ENCODE measurements at regions not wholly inside any gene's neighbourhood (a gene's known extent, or its start where the extent isn't known, plus 50 kb on each side); places are given as distances from the start of the nearest gene placed in this dataset.

- TF ChIP-seq, protein P1, sequence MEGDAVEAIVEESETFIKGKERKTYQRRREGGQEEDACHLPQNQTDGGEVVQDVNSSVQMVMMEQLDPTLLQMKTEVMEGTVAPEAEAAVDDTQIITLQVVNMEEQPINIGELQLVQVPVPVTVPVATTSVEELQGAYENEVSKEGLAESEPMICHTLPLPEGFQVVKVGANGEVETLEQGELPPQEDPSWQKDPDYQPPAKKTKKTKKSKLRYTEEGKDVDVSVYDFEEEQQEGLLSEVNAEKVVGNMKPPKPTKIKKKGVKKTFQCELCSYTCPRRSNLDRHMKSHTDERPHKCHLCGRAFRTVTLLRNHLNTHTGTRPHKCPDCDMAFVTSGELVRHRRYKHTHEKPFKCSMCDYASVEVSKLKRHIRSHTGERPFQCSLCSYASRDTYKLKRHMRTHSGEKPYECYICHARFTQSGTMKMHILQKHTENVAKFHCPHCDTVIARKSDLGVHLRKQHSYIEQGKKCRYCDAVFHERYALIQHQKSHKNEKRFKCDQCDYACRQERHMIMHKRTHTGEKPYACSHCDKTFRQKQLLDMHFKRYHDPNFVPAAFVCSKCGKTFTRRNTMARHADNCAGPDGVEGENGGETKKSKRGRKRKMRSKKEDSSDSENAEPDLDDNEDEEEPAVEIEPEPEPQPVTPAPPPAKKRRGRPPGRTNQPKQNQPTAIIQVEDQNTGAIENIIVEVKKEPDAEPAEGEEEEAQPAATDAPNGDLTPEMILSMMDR (IDR thresholded peaks at IDR 0.05): no peak
- intact Hi-C loops (cut with DNase I): no loop called here
- H3K36me3 ChIP-seq: no peaks in the 10 kb centered on the region
- H3K9me3 ChIP-seq: no peaks in the 10 kb centered on the region
- DNase-seq (no peak), ATAC-seq (no peak)
- H3K4me1 ChIP-seq: no peaks in the 10 kb centered on the region
- no peaks in the 10 kb centered on the region for H3K27me3 ChIP-seq
- H3K4me3 ChIP-seq: no peak overlapping the region
- no peak overlapping the region for H3K27ac ChIP-seq
These were observed 123.7 kb upstream of the GSC start for GRCh38 chr14:94893411-94894160.

GRCh38 chr14:94890785-94891184, 120.9 kb upstream of the GSC start:
- intact Hi-C loops (cut with DNase I): no loop called here
- no peak for DNase-seq
- ATAC-seq: no peak

DNA sequence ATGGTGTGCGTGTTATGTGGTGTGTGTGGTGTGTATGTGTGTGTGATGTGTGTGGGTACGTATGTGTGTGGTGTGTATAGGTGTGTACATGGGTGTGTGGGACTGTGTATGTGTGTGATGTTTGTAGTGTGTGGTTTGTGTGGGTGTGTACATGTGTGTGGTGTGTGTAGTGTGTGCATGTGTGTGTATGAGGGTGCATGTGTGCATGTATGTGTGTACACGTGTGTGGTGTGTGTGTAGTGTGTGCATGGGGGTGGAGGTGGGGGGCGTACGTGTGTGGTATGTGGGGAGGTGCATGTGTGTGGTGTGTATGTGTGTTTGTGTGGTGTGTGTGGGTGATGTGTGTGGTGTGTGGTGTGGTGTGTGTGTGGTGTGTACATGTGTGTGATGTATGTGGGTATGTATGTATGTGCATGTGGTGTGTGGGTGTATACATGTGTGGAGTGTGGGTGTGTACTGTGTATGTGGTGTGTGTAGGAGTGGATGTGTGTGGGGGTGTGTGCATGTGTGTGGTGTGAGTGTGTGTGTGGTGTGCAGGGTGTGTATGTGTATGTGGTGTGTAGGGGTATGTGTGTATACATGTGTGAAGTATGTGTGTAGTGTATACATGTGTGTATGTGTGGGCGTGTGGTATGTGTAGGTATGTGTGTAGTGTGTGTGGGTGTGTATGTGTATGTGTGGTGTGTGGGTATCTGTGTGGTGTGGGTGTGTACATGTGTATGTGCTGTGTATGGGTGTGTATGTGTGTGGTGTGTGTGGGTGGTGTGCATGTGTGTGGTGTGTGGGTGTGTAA, 119.8 kb upstream of the GSC start:
- Histone ChIP-seq H3K27ac (no peak overlapping the region), H3K27me3 (no peaks in the 10 kb centered on the region), H3K4me3 (no peak overlapping the region), H3K36me3 (no peaks in the 10 kb centered on the region), H3K9me3 (no peaks in the 10 kb centered on the region), H3K4me1 (no peaks in the 10 kb centered on the region)
- intact Hi-C loops (cut with DNase I): no loop called here
- TF ChIP-seq, protein P1 (IDR thresholded peaks at IDR 0.05): no peak
- no peak for ATAC-seq
- no peak for DNase-seq

More at GRCh38 chr14:94890785-94891184, 120.9 kb upstream of the GSC start:
- Histone ChIP-seq H3K36me3 (no peaks in the 10 kb centered on the region), H3K27ac (no peak overlapping the region), H3K9me3 (no peaks in the 10 kb centered on the region), H3K4me3 (no peak overlapping the region), H3K27me3 (no peaks in the 10 kb centered on the region), H3K4me1 (no peaks in the 10 kb centered on the region)
- TF ChIP-seq, protein P1 (IDR thresholded peaks at IDR 0.05): no peak

DNA sequence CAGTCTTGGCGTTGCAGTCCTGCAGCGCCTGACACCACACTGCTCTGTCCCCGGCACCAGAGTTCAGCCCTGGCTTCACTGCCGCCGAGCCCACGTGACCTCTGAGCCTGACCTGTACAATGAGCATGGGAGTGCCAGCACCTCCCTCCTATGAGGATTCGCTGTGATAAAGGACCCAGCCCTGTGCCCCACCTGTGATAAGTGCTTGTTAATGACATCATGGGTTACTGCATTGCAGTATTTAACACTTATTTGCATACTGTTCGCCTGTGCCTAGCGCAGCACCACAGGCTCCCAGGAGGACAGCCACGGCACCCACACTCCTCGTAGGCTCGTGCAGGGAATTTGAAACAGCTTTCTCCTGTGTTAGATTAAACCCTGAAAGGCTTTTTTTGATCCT, 118.2 kb upstream of the GSC start:
- Histone ChIP-seq H3K36me3 (no peaks in the 10 kb centered on the region), H3K4me3 (no peak overlapping the region), H3K9me3 (no peaks in the 10 kb centered on the region), H3K27ac (no peak overlapping the region), H3K27me3 (no peaks in the 10 kb centered on the region), H3K4me1 (no peaks in the 10 kb centered on the region)
- intact Hi-C loops (cut with DNase I): no loop called here
- TF ChIP-seq, protein P1 (IDR thresholded peaks at IDR 0.05): no peak
- no peak for DNase-seq
- ATAC-seq: peak; percentile 6

DNA sequence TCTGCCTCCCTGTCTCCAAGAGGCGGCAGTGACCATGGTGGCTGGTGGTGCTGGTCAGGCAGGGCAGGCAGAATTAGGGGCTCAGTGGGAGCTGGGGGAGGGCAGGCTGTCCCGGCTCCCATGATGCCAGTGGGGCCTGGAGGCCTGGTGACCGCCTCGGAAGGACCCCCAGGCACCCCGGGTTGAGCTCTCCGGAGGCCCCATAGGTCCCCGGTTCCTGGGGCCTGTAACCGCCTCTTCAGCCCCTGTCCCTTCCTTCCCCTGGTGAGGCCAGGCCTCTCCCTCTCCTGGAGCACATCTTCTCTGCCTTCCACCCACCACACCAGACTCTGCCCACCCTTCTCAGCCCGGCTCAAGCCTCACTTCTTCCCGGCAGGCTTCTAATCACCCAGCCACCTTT, 117.7 kb upstream of the GSC start:
- Histone ChIP-seq H3K9me3 (no peaks in the 10 kb centered on the region), H3K27me3 (no peaks in the 10 kb centered on the region), H3K4me3 (no peak overlapping the region), H3K4me1 (no peaks in the 10 kb centered on the region), H3K27ac (no peak overlapping the region), H3K36me3 (no peaks in the 10 kb centered on the region)
- ATAC-seq (peak; percentile 3), DNase-seq (no peak)
- intact Hi-C loops (cut with DNase I): no loop called here
- TF ChIP-seq, protein P1 (IDR thresholded peaks at IDR 0.05): no peak
